ENCODE measurements at regions not wholly inside any gene's neighbourhood (a gene's known extent, or its start where the extent isn't known, plus 50 kb on each side); places are given as distances from the start of the nearest gene placed in this dataset.

DNA sequence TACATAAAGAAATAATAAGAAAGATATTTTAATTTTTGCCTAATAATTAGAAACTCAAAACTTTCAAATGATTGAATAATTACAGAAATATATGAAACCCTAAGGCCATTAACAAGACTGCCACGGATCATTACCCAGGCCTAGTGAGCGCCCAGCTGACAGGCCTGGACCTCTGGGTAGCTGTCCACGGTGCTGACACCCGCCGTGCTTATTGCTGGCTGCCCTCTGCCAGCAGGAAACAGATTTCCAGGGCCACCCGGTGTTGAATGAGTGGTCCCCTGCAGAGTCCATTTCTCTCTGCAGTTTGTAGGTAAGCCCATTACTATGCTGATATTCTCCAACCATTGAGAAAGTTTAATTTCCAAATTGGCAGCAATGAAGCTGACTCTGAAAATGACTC lies 254.4 kb upstream of the GJB5 start:
- no peaks in the 10 kb centered on the region for H3K36me3 Mint-ChIP-seq (ENCODE audit: insufficient read depth in 1 of 3, low read depth in 3 of 3)
- H3K23ac ChIP-seq (ENCODE audit: insufficient read length, low read depth, low read length), result no peak overlapping the region
- no peaks in the 10 kb centered on the region for H3K23me2 ChIP-seq (ENCODE audit: insufficient read length, low read depth, low read length, poor library complexity, severe bottlenecking)
- no peak overlapping the region for H2BK5ac ChIP-seq (ENCODE audit: insufficient read length, low read length)
- no peak overlapping the region for H2BK12ac ChIP-seq (ENCODE audit: insufficient read length, low read depth, low read length)
- H3K27me3 ChIP-seq (ENCODE audit: insufficient read depth, low read length), result no peaks in the 10 kb centered on the region
- DNase-seq, result peak; percentile 60
- no peak overlapping the region for H3K4me3 Mint-ChIP-seq
- H3K9me3 Mint-ChIP-seq, result no peaks in the 10 kb centered on the region
- H3K79me2 ChIP-seq (ENCODE audit: insufficient read depth, low read length), result no peaks in the 10 kb centered on the region
- H2BK15ac ChIP-seq (ENCODE audit: low read depth, low read length), result no peak overlapping the region
- H3K18ac ChIP-seq (ENCODE audit: insufficient read length, low read depth, low read length), result no peak overlapping the region
- no peak overlapping the region for H4K8ac ChIP-seq (replicated peaks; ENCODE audit: insufficient read length, low read depth, low read length)
- H2BK120ac ChIP-seq (ENCODE audit: low read depth, low read length, poor library complexity, severe bottlenecking), result no peak overlapping the region
- peaks cover 43% of the 10 kb centered on the region for H3K27me3 Mint-ChIP-seq (ENCODE audit: low read depth)
- H3K14ac ChIP-seq (ENCODE audit: insufficient read depth, low read length), result no peak overlapping the region
- H3K27ac Mint-ChIP-seq, result no peak overlapping the region
- no peaks in the 10 kb centered on the region for H3K9me3 ChIP-seq (ENCODE audit: control insufficient read depth, low read depth, low read length)
- no peak overlapping the region for H2AFZ ChIP-seq (ENCODE audit: low read length)
- H3K4me1 Mint-ChIP-seq, result peaks cover 0 to 3% of the 10 kb centered on the region in 2 experiments; a peak in 2 of 4 replicates
- no peaks in the 10 kb centered on the region for H3K79me1 ChIP-seq (ENCODE audit: insufficient read depth, low read depth, low read length, poor library complexity, severe bottlenecking)
- H3K4me1 ChIP-seq (ENCODE audit: insufficient read depth, low read length), result no peaks in the 10 kb centered on the region
- no peak overlapping the region for H2BK20ac ChIP-seq (ENCODE audit: low read depth, low read length, poor library complexity, severe bottlenecking)
- no peak overlapping the region for H3K56ac ChIP-seq (ENCODE audit: insufficient read length, low read depth, low read length)
- no peak overlapping the region for H4K91ac ChIP-seq (ENCODE audit: insufficient read length, low read depth, low read length)
- no peaks in the 10 kb centered on the region for H4K20me1 ChIP-seq (ENCODE audit: control insufficient read depth, insufficient read depth, insufficient read length)
- no peak overlapping the region for H3K4ac ChIP-seq (ENCODE audit: low read depth, low read length)
- H3K9ac ChIP-seq (ENCODE audit: extremely low read depth, insufficient read length, low read length), result no peak overlapping the region
- no peak overlapping the region for H3K4me2 ChIP-seq (ENCODE audit: insufficient read depth, insufficient read length, low read length)
- H4K5ac ChIP-seq (ENCODE audit: insufficient read length, low read depth, low read length), result no peak overlapping the region
- H3K27ac ChIP-seq (ENCODE audit: insufficient read length, low read depth, low read length), result no peak overlapping the region
- TF ChIP-seq, protein P1, sequence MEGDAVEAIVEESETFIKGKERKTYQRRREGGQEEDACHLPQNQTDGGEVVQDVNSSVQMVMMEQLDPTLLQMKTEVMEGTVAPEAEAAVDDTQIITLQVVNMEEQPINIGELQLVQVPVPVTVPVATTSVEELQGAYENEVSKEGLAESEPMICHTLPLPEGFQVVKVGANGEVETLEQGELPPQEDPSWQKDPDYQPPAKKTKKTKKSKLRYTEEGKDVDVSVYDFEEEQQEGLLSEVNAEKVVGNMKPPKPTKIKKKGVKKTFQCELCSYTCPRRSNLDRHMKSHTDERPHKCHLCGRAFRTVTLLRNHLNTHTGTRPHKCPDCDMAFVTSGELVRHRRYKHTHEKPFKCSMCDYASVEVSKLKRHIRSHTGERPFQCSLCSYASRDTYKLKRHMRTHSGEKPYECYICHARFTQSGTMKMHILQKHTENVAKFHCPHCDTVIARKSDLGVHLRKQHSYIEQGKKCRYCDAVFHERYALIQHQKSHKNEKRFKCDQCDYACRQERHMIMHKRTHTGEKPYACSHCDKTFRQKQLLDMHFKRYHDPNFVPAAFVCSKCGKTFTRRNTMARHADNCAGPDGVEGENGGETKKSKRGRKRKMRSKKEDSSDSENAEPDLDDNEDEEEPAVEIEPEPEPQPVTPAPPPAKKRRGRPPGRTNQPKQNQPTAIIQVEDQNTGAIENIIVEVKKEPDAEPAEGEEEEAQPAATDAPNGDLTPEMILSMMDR (conservative IDR thresholded peaks at IDR 0.05), result no peak
- no peak overlapping the region for H2AK5ac ChIP-seq (ENCODE audit: insufficient read length, low read length)
- WGBS (ENCODE audit: extremely low coverage, insufficient read length, low lambda C conversion rate), result no CpG with 5 or more reads among the region's 6 CpGs
- H3T11ph ChIP-seq (ENCODE audit: low read length), result no peak overlapping the region

All from H9 (cell line).